T-helper 22 cell (primary cell): ENCODE measurements at regions not wholly inside any gene's neighbourhood (a gene's known extent, or its start where the extent isn't known, plus 50 kb on each side); places are given as distances from the start of the nearest gene placed in this dataset.
"Not testable (repeated sequence)": the region's sequence is repeated elsewhere in the genome, so short reads cannot be mapped to it uniquely, and the experiment has no call there.

ENCODE experiments used
- DNase-seq: peaks from one replicate; pipeline ENCODE4 v3.0.0-alpha.2; 2020; ENCODE audit warnings: low read depth

DNA sequence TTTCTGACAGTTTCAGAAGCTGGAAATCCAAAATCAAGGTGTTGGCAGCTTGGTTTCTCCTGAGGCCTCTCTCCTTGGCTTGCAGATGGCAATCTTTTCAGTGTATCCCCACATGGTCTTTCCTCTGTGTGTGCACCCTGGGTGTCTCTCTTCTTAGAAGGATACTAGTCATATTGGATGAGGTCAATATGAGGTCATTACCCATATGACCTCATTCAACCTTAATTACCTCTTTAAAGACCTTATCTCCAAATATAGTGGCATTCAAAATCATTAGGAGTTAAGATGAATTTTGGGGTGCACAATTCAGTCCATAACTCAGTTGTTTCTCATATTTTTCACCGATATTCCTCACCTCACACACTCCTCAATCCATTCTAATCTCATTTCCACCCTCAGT lies 92.4 kb upstream of the TGM3 start:
- no peak for DNase-seq

DNA sequence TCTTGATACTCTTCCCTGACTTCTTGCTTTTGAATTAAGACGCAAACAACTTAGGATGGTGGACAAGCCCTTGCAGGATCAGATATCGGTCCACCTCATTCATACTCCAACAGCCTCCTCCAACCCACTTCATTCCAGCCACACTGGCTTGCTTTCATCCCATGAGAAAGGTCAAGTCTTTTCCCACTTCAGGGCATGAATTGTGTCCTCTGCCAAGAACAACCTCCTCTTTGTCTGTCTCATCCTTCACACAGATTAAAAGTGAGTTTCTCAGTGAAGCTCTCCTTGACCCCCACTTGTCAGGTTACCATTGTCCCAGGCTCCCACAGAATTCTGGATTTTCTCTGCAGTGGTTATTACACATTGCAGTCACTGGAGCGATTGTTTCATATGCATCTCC lies 91.8 kb upstream of the TGM3 start:
- DNase-seq, result no peak

DNA sequence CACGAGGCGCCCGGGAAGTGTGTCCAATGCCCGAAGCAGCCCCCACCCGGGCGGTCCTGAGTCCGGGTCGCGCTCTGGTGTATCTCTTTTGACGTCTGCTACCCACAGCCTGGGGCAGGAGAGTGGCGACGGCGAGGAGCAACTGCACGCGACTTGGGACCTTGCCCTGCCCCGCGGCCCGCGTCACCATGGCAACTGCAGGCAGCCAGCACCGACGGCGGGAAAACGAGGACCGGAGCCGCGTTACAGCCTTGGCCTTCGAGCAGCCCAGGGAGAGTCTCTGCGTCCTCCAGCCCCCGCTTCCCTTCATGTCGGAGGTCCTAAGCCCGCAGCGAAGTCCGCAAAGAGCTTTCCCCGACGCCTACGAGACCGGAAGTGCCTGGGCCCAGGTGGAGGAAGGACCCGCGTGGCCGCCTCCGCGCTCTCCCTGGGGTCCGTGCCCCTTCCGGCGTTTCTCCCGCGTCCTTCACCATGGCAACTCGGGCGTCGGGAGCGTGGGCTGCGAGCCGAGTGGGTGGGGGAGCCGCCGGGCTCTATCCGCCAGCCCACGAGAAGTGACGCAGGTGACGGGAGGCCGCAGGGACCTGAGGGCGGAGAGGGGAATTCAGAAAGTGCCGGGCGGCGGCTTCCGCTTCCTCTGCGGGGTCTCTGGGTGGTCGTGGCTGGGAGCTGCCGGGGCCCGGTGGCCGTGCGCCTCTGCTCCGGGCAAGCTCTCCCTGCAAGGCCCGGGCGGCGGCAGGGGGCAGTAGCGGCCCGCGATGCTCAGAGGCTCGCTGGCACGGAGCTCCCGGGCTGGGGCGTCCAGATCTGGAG lies 88.6 kb upstream of the TGM3 start:
- peak; percentile 3 for DNase-seq

DNA sequence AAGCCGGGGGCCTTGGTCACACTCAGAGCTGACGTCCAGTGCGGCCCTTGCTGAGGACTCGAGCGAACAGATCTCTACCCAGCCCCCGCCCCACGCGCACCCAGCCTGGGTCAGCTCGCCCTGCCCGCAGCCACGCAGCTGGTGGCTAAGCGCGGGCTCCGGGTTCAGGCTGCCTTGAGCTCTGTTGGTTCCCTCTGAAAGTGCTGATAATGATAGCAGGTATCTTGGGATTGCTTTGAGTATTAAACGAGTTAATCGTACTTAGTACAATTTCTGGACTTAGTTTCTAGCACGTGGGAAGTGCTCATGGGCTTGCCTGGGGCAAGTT lies 88.1 kb upstream of the TGM3 start:
- DNase-seq, result no peak

DNA sequence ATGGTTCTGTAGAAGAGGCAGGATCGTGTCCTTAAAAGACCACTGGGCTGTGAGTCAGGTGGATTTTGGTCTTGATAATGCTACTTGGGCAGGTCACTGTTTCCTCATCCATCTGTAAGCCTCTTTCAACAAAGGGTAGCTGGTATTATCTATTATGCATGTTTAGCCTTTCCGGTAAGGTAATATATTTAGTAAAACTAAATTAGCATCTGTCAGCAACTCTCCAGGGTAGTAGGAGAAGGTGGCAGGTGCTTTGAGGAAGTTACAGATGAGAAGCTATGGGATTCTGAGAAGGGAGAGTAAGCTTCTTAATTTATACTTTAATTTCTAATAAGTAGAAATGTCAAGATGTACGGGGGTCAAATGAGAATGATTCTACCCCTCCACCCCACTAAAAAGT lies 86.9 kb upstream of the TGM3 start:
- no peak for DNase-seq

DNA sequence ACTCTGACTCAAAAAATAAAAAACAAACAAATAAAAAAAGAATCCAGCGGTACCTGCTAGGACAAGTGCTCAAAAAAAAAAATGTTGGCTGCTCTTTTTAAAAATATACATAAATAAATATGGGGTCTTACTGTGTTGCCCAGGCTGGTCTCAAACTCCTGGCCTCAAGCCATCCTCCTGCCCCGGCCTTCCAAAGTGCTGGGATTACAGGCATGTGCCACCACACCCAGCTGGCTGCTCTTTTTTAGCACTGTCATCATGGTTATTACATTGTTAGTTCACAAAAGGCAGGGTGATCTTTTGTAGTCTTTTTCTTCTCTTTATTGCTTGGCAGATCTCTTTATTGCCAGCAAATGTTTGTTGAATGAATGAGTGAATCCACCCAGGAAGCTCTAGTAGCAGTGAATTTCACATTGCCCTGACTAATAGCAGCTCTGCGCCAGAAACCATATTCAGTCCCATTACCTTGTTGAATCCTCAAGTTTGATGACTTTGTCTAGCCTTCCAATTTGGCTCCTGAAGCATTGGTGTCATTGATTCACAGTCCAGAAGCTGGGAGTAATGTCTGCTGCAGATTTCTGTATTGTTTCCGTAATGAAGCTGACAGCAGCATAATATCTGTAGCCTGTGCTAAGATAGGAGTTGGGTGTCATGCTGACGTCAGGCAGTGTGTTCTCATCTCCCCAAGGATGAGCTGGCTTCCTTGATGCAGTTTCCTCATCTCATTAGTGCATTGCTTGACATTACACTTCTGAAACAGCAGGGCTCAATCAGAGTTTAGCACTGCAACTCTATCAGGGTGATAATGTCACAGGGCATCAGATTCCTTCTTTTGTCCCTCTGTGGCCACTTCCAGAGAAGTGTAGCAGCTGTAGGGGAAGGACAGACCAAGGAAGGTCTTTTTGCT lies 84.9 kb upstream of the TGM3 start:
- no peak for DNase-seq

DNA sequence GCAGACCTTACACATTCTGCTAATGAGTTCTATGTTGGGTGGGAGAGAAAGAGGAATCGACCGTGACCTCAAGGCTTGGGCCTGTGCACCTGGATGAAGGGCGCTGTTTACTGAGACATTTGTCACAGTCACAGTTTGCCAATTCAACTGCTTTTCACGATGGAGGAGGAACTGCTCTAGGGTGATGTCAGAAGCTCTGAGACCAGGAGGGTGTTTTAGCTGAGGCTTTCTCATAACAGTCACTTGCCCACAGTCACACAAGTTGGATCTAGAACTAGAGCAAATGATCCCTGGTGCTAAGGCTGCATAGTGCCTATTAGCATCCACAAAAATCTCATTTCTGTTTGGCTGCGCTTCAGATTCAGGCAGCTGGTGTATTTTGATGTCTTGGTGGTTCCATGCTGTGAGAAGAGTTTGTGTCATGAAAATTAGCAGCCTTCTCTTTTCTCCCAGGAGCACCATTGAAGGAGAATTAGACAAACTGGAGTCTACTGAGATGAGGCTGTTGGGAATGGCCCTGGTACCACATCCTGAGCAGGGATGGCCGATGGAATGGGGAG lies 83.3 kb upstream of the TGM3 start:
- DNase-seq, result no peak

DNA sequence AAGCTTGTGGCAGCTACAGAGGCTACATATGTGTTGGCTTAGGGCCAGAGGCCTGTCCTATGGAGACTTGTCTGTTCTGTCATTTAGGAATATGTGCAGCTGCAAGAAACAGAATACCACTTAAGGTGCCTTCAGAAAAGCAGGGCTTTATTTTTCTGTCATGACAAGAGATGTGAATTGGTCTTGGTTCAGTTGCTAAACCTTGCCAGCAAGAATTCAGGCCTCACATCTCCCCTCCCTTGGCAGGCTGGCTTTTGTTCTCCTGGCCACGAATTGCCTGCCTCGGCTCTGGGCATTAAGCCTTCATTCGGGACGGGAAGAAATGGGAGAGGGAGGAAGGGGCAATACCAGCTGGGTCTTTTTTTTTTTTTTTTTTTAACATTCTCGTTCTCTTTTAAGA lies 82.4 kb upstream of the TGM3 start:
- DNase-seq, result no peak

DNA sequence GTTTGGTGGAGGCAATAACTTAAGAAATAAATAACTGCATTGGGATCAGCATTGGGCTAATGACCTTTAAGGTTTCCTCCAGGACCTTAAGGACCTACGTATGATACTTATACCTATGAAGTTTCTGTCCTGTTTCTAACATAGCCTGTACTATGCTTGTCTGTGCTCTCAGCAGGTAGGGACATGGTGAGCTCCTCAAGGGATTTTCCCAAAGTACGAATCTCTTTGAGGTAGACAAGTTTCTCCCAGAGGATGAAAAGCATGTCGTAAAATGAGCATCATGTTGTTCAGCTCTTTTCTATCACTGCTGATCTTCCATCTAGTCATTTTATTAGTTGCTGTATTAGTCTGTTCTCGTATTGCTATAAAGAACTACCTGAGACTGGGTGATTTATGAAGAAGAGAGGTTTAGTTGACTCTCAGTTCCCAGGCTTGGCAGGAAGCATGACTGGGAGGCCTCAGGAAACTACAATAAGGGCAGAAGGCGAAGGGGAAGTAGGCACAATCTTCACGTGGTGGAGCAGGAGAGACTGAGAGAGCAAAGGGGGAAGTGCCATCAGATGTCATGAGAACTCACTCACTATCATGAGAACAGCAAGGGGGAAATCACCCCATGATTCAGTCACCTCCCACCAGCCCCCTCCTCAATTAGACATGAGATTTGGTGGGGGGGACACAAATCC lies 77.8 kb upstream of the TGM3 start:
- DNase-seq, result no peak

DNA sequence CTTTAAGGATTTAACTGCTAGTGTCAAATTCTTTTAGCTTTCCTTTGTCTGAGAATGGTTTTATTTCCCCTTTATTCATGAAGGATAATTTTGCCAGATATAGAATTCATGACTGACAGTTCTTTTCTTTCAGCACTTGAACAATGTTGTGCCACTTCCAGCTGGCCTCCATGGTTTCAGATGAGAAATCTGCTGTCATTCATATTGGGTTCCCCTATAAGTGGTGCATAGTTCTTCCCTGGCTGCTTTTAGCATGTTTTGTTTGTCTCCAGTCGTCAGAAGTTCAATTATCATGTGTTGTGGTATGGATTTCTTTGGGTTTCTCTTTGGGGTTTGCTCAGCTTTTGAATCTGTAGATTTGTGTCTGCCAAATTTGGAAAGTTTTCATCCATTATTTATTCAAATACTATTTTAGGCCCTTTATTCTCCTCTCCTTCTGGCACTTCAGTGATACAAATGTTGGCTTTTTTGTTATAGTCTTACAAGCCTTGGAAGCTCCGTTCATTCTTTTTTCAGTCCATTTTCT lies 76.3 kb upstream of the TGM3 start:
- no peak for DNase-seq

DNA sequence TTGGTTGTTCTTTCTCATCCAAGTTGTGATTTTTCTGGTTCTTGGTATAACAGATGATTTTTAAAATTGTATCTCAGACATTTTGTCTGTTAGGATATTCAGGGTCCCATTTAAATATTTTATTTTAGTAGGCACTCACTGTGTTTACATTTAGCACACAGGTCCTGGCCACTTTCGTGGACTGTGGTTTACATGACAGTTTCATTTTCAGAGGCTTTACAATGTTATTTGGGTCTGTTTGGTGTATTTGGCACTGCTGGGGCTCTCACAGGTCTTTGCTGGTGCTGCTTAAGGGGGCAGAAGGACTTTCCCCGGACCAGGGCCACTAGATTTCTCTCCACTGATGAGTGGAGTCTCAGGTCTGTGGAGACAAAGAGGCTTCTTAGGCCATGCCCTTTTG lies 75.5 kb upstream of the TGM3 start:
- DNase-seq, result no peak

DNA sequence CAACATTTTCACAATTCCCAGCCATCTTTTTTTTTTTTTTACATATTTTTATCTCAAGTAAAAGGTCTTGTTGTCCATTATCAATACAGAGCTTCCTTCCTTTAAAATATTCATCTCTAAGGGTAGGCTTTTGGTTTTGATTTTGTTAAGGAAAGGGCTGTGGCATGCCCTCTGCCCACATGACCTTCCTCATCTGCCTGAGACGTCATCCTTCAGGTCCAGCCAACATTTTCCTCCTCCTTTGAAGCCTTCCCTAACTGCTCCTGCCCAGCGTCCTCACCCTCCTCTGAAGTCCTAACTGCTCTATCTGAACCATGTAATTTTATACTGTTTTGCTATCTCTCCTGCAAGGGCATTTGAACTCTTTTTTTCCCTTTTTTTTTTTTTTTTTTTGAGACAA lies 73.9 kb upstream of the TGM3 start:
- DNase-seq, result no peak

DNA sequence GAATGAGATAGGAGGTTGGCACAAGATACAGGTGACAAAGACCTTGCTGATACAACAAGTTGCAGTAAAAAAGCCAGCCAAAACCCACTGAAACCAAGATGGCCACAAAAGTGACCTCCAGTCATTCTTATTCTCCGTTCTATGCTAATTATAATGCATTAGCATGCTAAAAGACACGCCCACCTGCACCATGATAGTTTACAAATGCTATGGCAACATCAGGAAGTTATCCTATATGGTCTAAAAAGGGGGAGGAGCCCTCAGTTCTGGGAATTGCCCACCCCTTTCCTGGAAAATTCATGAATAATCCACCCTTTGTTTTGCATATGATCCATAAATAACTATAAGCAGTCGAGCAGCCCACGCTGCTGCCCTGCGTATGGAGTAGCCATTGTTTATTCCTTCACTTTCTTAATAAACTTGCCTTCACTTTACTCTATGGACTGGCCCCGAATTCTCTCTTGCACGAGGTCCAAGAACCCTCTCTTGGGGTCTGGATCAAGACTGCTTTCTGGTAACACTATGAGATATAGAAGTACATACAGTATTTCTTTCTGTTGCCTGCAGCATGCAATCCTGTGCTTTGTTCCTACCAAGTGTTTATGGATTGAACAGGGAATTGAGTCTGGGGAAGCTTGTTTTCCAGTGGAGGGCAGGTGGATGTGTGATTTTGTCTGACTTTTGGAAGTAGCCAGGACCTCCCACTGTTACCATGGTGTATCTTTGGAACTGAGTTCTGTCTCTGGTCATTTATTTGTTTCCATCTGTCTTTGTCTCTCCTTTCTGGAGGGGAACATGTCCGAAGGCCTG lies 72.0 kb upstream of the TGM3 start:
- no peak for DNase-seq

DNA sequence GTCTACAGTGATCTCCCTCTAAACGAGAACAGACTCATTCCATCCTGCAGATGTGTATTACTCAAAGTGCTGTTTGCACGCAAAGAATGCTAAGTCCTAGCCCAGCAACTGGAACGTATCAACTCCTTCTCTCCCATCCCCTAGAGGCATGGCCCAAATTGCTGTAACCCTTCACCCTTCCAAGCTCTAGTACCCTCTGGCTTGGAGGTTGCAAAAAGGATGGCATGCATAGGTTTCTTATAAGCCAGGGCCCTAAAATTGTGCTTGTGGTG lies 71.5 kb upstream of the TGM3 start:
- DNase-seq, result no peak

DNA sequence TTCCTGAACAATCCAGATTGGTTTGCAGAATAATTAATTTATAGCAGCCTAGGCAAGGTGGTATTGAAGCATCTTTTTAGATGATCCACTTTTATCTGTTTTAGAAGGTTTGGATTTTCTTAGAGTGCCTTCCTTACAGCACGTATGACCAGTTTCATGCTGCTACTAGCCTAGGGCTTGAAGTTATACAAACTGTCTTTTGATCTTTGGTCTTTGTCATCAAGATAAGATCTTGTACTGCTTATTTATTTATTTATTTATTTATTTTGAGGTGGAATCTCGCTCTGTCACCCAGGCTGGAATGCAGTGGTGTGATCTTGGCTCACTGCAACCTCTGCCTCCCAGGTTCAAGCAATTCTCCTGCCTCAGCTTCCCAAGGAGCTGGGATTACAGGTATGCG lies 68.5 kb upstream of the TGM3 start:
- DNase-seq, result not testable (repeated sequence)

DNA sequence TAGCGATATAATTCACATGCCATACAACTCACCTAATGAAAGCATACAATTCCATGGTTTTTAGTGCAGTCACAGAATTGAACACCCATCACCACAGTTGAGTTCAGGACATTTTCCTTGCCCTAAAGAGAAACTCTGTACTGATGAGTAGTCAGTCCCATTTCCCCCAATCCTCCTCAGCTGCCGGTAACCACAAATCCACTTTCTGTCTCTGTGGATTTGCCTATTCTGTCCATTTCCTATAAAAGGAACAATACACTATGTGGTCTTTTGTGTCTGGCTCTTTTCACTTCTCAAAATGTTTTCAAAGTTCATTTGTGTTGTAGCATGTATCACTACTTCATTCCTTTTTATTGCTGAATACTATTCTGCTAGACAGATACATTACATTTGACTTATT lies 67.9 kb upstream of the TGM3 start:
- no peak for DNase-seq

DNA sequence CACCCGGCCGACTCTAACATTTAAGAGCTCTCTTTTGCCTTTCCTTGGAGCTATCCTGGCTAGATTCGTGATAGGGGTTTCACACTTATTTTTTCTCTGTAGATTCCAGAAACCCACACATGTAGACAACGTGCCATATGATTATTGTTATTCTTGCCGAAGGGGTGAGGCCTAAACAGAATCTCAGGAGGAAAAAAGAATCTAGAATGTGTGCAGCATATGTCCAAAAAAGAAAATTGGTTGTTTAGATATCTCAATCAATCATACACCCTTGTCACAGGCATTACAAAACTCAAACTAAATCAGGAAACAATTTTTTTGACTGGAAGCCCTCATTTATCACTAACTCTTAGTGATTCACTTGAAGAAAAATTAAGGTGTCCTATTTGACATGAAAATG lies 66.9 kb upstream of the TGM3 start:
- no peak for DNase-seq

DNA sequence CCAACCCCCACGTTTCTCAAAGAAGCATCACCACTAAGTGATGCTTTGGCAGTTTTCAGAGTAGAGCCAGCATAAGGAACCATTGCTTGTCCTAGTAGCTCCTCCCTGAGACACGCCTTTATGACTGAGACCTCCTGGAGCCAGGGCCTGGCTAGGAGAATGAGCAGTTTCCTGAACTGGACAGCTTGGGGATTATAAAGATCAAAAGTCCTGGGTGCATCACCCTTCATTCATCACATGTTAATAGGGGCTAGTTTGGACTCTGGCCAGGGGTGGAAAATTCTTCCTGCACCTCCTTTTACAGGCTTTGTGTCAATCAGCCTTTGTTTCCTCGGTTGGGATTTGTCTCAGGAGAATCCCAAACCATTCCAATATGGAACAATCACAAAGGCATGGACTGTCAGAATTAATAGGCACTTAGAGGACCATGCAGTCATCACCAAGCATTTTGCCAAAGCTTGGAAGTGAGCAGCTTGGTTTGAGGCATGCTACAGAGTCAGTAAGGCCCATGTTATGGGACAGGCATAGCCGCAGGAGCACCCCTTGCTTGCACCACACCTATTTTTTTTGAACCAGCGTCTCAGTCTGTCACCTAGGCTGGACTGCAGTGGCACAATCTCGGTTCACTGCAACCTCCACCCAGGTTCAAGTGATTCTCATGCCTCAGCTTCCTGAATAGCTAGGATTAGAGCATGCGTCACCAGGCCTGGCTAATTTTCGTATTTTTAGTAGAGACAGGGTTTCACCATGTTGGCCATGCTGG lies 64.9 kb upstream of the TGM3 start:
- no peak for DNase-seq

DNA sequence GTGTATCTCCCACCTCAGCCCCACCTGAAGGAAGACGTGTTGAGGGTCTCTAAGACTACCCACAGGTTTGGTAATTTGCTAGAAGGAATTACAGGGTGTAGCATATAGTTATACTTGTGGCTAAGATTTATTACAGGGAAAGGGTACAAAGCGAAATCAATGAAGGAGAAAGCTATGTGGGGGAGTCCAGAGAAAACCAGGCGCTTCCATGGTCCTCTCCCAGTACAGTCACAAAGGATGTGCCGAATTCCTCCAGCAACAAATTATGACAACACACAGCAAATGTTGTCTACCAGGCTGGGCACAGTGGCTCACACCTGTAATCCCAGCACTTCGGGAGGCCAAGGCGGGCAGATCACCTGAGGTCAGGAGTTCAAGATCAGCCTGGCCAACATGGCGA lies 64.1 kb upstream of the TGM3 start:
- DNase-seq, result no peak

DNA sequence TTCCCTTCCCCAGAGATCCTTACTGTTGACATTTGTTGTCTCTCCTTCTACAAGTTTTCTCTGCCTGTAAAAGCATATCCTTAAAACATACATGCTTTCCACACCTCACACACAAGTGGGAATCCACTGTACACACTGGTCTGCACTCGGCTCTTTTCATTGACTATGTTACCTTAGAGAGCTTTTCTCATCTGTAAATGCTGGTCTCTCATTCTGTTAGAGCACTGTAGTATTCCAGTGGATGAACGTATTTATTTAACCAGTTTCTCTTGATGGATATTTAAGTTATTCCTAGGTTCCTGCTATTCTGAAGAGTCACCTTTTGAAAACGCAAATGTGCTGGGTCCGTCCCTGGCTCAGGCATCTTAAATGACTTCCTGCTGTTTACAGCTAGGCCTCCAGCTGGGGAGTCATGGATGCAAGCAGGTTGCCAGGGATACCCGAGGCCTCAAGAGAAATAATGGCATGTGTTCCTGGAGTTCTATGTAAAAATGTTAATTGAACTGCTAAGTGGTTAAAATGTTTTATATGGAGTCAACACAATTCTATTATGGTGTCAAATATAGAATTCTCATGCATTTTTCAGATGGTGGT lies 61.1 kb upstream of the TGM3 start:
- DNase-seq, result no peak

DNA sequence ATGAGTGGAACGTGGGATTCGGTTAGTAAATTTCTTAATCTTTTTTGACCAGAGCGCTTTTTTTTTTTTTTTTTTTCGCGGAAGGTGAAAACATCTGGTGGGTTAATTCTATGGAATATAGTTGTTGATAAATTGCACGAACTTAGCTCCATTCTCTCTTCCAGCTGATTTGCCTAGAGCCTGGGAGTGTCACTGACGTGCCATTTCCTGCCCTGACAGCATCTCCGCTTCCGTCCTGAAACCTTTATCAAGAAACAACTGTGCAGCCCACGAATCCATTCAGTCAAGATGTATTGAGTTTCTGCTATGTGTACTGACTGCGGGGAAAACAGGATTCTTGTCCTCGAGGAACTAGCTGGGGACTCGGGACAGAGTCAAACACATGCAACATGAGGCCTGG lies 59.5 kb upstream of the TGM3 start:
- DNase-seq, result no peak
